Transverse colon (tissue), 4 donors: ENCODE measurements at regions not wholly inside any gene's neighbourhood (a gene's known extent, or its start where the extent isn't known, plus 50 kb on each side); places are given as distances from the start of the nearest gene placed in this dataset.
"Not testable (repeated sequence)": the region's sequence is repeated elsewhere in the genome, so short reads cannot be mapped to it uniquely, and the experiment has no call there.

Experiments
- DNase-seq: peaks from one replicate; pipeline ENCODE4 v3.0.0-alpha.2; 2019
- H3K27ac ChIP-seq, 4 donors: fragments of 200-600 bp; sonication (generic); 2 replicates each; pipeline ENCODE4 v1.5.1; 2016 to 2018; ENCODE audit warnings: inconsistent platforms in 4 of 4
- H3K27me3 ChIP-seq: fragments of 200-600 bp; sonication (generic); 2 replicates; pipeline ENCODE4 v1.5.1; 2017; ENCODE audit warnings: inconsistent platforms
- H3K36me3 ChIP-seq, 4 donors: fragments of 200-600 bp; sonication (generic); 2 replicates each; pipeline ENCODE4 v1.5.1; 2017 to 2019; ENCODE audit warnings: inconsistent platforms in 4 of 4
- H3K4me1 ChIP-seq, 4 donors: fragments of 200-600 bp; sonication (generic); 2 replicates each; pipeline ENCODE4 v1.5.1; 2017 to 2020; ENCODE audit warnings: inconsistent platforms in 4 of 4
- H3K4me3 ChIP-seq, 4 donors: fragments of 200-600 bp; sonication (generic); 1 replicate in 1 of 4; 2 replicates in 3 of 4; pipeline versions ENCODE4 v1.5.1 to v1.6.1; 2017 to 2019; ENCODE audit warnings: inconsistent platforms in 4 of 4
- H3K9me3 ChIP-seq, 2 donors: fragments of 200-600 bp; sonication (generic); 2 replicates each; pipeline ENCODE4 v1.5.1; 2017 to 2019; ENCODE audit warnings: inconsistent platforms in 2 of 2
- EP300 ChIP-seq: sonication (generic); formaldehyde crosslinking; IDR thresholded peaks from one replicate; pipeline ENCODE4 v1.6.1; 2017; ENCODE audit warnings: antibody characterized with exemption, low read depth
- POLR2A ChIP-seq: fragments of 450-650 bp; IDR thresholded peaks from one replicate; pipeline ENCODE4 v1.6.1; 2016; ENCODE audit warnings: antibody characterized with exemption, mild to moderate bottlenecking, moderate library complexity
- POLR2AphosphoS5 ChIP-seq, 3 donors: sonication (generic); formaldehyde crosslinking; IDR thresholded peaks; one replicate each; pipeline ENCODE4 v1.6.1; 2016; ENCODE audit warnings: antibody characterized with exemption in 3 of 3
- WGBS, 2 donors: methylation state at CpG; one replicate each; pipeline ENCODE4 v1.1.5; 2018; ENCODE audit warnings: low coverage in 1 of 2; 5-methylcytosine and 5-hydroxymethylcytosine counted together
- in situ Hi-C, 4 donors: fragments of 200-750 bp; cut with MboI; loops; one replicate each; pipeline versions ENCODE4 v1.15.0 to v1.15.1; 2017; ENCODE audit warnings: low sequenced_read_pairs in 3 of 4, low pct_ligation_motif_present in 1 of 4, low pct_unique_long_range_greater_than_20kb in 1 of 4
- intact Hi-C: fragments of 100-400 bp; cut with DNase I; formaldehyde crosslinking; loops from one replicate; pipeline ENCODE4 v1.15.1; 2023; ENCODE audit warnings: low total_unique reads
- TF ChIP-seq, protein P1 (sequence below), 5 experiments: fragments of 200-600 bp in 3 of 5; fragments of 450-650 bp in 2 of 5; sonication (generic) in 3 of 5; IDR thresholded peaks; 1 replicate in 2 of 5; 2 replicates in 3 of 5; pipeline ENCODE4 v1.5.1; 2016 to 2017; ENCODE audit warnings: antibody characterized with exemption in 5 of 5, inconsistent platforms in 3 of 5, mild to moderate bottlenecking in 2 of 5, moderate library complexity in 1 of 5

DNA sequence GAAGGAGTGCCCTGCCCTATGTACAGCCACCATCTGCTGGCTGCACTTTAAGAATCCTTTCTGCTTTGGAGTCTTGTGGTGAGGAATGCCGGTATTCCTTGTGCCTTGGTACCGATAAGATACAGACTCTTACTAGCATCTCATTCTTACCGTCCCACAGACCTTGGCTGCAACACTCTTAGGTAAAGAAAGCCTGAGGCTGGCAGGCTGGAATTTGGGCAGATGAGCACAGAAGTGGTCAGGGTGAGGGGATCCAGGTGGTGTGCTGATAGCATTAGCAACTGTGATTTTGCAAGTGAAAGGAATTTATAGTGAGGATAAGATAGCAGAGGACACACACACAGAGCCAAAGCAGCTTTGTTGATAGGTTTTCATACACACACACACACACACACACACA, 198.1 kb downstream of the ENC1 start:
- no peaks in the 10 kb centered on the region for H3K4me1 ChIP-seq
- 82 to 100% methylated on average over 1 to 3 of the region's 3 CpGs for WGBS, 2 donors
- intact Hi-C loops, result no loop called here
- H3K36me3 ChIP-seq, result no peaks in the 10 kb centered on the region
- no peaks in the 10 kb centered on the region for H3K27me3 ChIP-seq
- no peaks in the 10 kb centered on the region for H3K9me3 ChIP-seq
- no peak overlapping the region for H3K4me3 ChIP-seq
- no peak for DNase-seq
- TF ChIP-seq POLR2A (no peak), POLR2AphosphoS5 (IDR thresholded peaks at IDR 0.05) (no peak), EP300 (no peak)
- TF ChIP-seq, protein P1, sequence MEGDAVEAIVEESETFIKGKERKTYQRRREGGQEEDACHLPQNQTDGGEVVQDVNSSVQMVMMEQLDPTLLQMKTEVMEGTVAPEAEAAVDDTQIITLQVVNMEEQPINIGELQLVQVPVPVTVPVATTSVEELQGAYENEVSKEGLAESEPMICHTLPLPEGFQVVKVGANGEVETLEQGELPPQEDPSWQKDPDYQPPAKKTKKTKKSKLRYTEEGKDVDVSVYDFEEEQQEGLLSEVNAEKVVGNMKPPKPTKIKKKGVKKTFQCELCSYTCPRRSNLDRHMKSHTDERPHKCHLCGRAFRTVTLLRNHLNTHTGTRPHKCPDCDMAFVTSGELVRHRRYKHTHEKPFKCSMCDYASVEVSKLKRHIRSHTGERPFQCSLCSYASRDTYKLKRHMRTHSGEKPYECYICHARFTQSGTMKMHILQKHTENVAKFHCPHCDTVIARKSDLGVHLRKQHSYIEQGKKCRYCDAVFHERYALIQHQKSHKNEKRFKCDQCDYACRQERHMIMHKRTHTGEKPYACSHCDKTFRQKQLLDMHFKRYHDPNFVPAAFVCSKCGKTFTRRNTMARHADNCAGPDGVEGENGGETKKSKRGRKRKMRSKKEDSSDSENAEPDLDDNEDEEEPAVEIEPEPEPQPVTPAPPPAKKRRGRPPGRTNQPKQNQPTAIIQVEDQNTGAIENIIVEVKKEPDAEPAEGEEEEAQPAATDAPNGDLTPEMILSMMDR (IDR thresholded peaks at IDR 0.05), result no peak
- no peak overlapping the region for H3K27ac ChIP-seq
- in situ Hi-C loops, result no loop called here

DNA sequence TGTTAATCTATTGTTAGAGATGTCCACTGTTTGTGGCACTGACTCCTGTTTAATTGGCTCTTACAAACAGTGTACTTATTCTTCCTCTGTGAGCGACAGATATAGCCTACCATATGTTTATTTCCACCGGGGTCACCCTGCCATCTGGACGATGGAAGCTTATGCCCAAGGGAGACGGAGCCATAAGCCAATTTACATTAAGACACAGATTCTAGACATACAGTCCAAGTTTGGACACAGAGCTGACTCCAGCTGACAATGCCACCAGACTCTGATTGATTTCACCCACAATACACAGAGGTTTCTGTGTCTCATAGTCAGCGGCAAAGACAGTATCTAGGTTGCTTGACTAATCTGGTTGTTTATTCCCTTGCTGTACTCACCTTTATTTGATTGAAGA, 198.9 kb downstream of the ENC1 start:
- in situ Hi-C loops (no loop called here), intact Hi-C loops (no loop called here)
- Histone ChIP-seq H3K27me3 (no peaks in the 10 kb centered on the region), H3K4me3 (no peak overlapping the region), H3K27ac (no peak overlapping the region), H3K36me3 (no peaks in the 10 kb centered on the region), H3K9me3 (no peaks in the 10 kb centered on the region), H3K4me1 (no peaks in the 10 kb centered on the region)
- WGBS, 2 donors, result 87% methylated on average over 5 of the region's 5 CpGs; no CpG with 5 or more reads in 1 of the 2 donors
- TF ChIP-seq, protein P1 (IDR thresholded peaks at IDR 0.05), result no peak
- TF ChIP-seq EP300, result no peak
- DNase-seq, result no peak

DNA sequence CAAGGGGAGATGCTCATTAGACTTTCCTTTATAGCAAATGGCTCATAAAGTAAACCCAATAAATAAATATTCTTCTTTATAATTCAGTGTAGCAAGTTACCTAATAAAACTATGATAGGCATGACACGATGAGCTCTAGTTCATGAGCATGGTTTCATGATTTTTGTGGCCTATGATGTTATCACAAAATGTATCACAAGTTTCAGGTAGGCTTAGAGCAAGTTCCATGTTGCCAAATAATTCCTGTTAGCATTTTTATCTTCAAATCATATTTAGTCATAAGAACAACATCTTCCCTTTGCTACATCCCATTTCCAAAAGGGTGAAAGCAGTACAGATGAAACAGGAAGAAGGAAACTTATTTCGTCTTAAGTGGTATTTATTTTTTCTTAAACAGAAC, 200.2 kb downstream of the ENC1 start:
- H3K4me3 ChIP-seq, result no peak overlapping the region
- TF ChIP-seq POLR2AphosphoS5 (IDR thresholded peaks at IDR 0.05), result no peak
- no peak for TF ChIP-seq POLR2A
- TF ChIP-seq, protein P1 (IDR thresholded peaks at IDR 0.05), result no peak
- TF ChIP-seq EP300, result no peak
- intact Hi-C loops (no loop called here), in situ Hi-C loops (no loop called here)
- H3K9me3 ChIP-seq, result no peaks in the 10 kb centered on the region
- no peaks in the 10 kb centered on the region for H3K4me1 ChIP-seq
- no peaks in the 10 kb centered on the region for H3K36me3 ChIP-seq
- WGBS, 2 donors, result 69 to 71% methylated on average over 2 of the region's 2 CpGs
- H3K27me3 ChIP-seq, result no peaks in the 10 kb centered on the region
- DNase-seq, result no peak
- no peak overlapping the region for H3K27ac ChIP-seq

DNA sequence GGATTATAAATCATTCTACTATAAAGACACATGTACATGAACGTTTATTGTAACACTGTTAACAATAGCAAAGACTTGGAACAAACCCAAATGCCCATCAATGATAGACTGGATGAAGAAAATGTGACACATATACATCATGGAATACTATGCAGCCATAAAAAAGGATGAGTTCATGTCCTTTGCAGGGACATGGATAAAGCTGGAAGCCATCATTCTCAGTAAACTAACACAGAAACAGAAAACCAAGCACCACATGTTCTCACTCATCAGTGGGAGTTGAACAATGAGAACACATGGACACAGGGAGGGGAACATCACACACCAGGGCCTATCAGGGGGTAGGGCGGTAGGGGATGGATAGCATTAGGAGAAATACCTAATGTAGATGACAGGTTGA, 202.7 kb downstream of the ENC1 start:
- H3K27me3 ChIP-seq, H3K36me3 ChIP-seq, DNase-seq, intact Hi-C loops, H3K4me1 ChIP-seq, H3K4me3 ChIP-seq, H3K27ac ChIP-seq, in situ Hi-C loops, H3K9me3 ChIP-seq: not testable (repeated sequence)
- 64 to 72% methylated on average over 2 of the region's 2 CpGs for WGBS, 2 donors
